Cardiac muscle cell (in vitro differentiated cells and primary cell): ENCODE measurements at regions not wholly inside any gene's neighbourhood (a gene's known extent, or its start where the extent isn't known, plus 50 kb on each side); places are given as distances from the start of the nearest gene placed in this dataset.

Experiments used
- DNase-seq, 2 donors: peaks; one replicate each; pipeline versions ENCODE4 v3.0.0 to v3.0.0-alpha.2; 2010 to 2017; ENCODE audit warnings: low read depth in 1 of 2, low spot score in 1 of 2
- H3K27ac ChIP-seq: fragments of 200-600 bp; sonication (generic); 2 replicates; pipeline ENCODE4 v1.5.1; 2016
- H3K27me3 ChIP-seq: fragments of 200-600 bp; sonication (generic); 2 replicates; pipeline ENCODE4 v1.6.0; 2016; ENCODE audit warnings: control low read depth
- H3K36me3 ChIP-seq: fragments of 200-600 bp; sonication (generic); 2 replicates; pipeline ENCODE4 v1.5.1; 2016; ENCODE audit warnings: control low read depth
- H3K4me1 ChIP-seq: fragments of 200-600 bp; sonication (generic); 2 replicates; pipeline ENCODE4 v1.8.1; 2017; ENCODE audit warnings: low read depth, mild to moderate bottlenecking, mixed run types
- H3K4me3 ChIP-seq: fragments of 200-600 bp; sonication (generic); 2 replicates; pipeline ENCODE4 v1.5.1; 2016; ENCODE audit warnings: mild to moderate bottlenecking
- H3K9me3 ChIP-seq: fragments of 200-600 bp; sonication (generic); 2 replicates; pipeline ENCODE4 v1.5.1; 2017; ENCODE audit warnings: low read depth, mild to moderate bottlenecking, control low read depth
- CTCF ChIP-seq: IDR thresholded peaks from 2 replicates; pipeline ENCODE4 v1.5.1; 2012; ENCODE audit warnings: low read depth, mild to moderate bottlenecking, low read length

DNA sequence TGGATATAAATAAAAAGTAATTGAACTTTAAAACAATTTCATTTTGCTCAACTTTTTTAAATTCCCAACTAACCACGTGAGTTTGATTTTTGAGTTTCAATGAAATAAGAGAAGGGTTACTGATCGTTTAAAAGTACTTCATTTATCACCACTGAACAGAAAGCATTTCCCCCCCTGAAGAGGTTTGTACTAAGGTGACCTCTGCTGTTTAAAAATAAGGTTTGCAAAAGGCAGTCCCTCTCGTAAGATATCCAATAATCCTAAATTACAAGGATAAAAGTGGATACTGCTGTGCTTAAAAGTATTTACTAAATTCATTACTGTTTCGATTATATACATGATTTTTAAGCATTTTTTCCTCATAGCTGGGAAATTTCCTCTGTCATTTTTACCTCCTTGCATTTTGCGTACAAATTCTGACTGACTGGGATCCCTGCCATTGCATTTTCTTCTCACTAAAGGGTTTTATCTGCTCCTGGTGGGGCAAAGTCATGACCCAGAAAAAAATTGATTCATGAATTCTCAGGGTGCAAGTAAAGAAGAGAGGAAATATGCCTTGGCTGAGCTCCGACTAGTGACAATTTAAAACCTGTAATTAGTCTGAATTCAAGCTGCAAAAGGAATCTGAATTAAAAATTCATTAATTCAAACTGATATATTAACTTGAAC is 463.8 kb downstream of the PRKD1 start:
- Histone ChIP-seq H3K27me3 (no peaks in the 10 kb centered on the region), H3K9me3 (no peaks in the 10 kb centered on the region), H3K4me1 (peaks cover 11% of the 10 kb centered on the region), H3K36me3 (no peaks in the 10 kb centered on the region), H3K4me3 (no peak overlapping the region), H3K27ac (no peak overlapping the region)
- peak; percentile 36 to 46 for DNase-seq
- TF ChIP-seq CTCF: peak; percentile 27

DNA sequence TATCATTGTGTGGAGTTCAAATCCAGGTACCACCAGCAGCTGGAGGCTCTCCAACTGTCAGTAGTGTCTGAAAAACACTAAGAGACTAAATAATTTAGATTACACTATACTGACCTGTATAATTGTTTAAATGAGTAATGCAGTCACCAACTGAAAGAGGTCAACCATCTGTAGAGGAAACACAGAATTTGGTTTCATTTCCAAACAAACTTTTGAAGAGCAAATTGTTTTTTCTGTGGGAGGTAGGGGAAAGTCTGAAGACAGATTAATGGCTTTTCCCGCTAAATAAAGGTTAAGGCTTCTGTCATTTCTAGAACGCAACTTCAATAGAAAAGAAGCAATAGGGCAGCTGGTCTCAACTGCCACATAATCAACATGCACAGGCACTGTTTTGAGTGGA is 462.6 kb downstream of the PRKD1 start:
- no peaks in the 10 kb centered on the region for H3K27me3 ChIP-seq
- no peak overlapping the region for H3K4me3 ChIP-seq
- no peaks in the 10 kb centered on the region for H3K9me3 ChIP-seq
- no peak for DNase-seq
- H3K4me1 ChIP-seq: peaks cover 11% of the 10 kb centered on the region
- no peak overlapping the region for H3K27ac ChIP-seq
- H3K36me3 ChIP-seq: no peaks in the 10 kb centered on the region
- TF ChIP-seq CTCF: no peak

DNA sequence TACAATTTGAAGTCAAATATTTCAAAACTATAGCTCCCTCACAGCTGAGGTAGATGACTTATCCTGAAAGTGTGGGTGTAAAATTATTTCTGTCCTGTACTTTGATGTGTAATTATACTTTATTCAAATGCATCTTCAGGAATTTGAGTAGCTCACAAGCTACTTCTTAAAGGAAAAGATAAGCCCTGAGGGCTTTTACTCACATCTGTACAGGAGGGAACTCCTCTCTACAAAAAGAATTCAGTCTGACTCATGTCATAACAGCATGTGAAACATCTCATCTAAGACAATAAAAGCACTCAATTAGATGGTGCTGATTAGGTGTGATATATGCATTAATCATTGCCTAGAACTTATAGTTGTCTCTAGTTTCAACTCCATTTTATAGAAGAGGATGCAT is 452.0 kb downstream of the PRKD1 start:
- H3K27ac ChIP-seq: no peak overlapping the region
- DNase-seq: no peak
- H3K27me3 ChIP-seq: no peaks in the 10 kb centered on the region
- no peaks in the 10 kb centered on the region for H3K36me3 ChIP-seq
- no peak overlapping the region for H3K4me3 ChIP-seq
- no peaks in the 10 kb centered on the region for H3K9me3 ChIP-seq
- no peaks in the 10 kb centered on the region for H3K4me1 ChIP-seq
- TF ChIP-seq CTCF: no peak

DNA sequence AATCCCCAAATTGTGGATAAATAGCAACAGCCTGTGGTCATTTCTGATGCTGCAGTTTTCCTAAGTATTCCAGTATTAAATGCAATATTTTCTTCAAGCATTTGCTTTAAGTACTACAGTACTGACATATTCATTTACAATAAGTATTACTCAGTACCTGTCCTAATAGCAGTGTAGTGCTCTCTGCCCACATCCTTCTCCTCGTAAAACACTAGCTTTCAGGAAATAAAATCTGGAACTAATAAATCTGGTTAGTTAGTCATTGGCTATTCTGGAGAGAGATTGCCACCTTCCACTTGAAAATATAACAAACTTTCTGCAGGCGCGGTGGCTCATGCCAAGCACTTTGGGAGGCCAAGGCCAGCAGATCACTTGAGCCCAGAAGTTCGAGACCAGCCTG is 441.5 kb downstream of the PRKD1 start:
- H3K4me3 ChIP-seq: no peak overlapping the region
- H3K36me3 ChIP-seq: no peaks in the 10 kb centered on the region
- no peaks in the 10 kb centered on the region for H3K9me3 ChIP-seq
- no peaks in the 10 kb centered on the region for H3K4me1 ChIP-seq
- TF ChIP-seq CTCF: no peak
- no peaks in the 10 kb centered on the region for H3K27me3 ChIP-seq
- H3K27ac ChIP-seq: no peak overlapping the region
- DNase-seq: no peak

- no peaks in the 10 kb centered on the region for H3K4me1 ChIP-seq
- no peak for DNase-seq
- H3K36me3 ChIP-seq: no peaks in the 10 kb centered on the region
- no peaks in the 10 kb centered on the region for H3K9me3 ChIP-seq
- H3K27ac ChIP-seq: no peak overlapping the region
- no peak overlapping the region for H3K4me3 ChIP-seq
- TF ChIP-seq CTCF: no peak
- H3K27me3 ChIP-seq: no peaks in the 10 kb centered on the region
Measured at GRCh38 chr14:29489911-29490425, 437.7 kb downstream of the PRKD1 start.
